ENCODE measurements at regions not wholly inside any gene's neighbourhood (a gene's known extent, or its start where the extent isn't known, plus 50 kb on each side); places are given as distances from the start of the nearest gene placed in this dataset.

DNA sequence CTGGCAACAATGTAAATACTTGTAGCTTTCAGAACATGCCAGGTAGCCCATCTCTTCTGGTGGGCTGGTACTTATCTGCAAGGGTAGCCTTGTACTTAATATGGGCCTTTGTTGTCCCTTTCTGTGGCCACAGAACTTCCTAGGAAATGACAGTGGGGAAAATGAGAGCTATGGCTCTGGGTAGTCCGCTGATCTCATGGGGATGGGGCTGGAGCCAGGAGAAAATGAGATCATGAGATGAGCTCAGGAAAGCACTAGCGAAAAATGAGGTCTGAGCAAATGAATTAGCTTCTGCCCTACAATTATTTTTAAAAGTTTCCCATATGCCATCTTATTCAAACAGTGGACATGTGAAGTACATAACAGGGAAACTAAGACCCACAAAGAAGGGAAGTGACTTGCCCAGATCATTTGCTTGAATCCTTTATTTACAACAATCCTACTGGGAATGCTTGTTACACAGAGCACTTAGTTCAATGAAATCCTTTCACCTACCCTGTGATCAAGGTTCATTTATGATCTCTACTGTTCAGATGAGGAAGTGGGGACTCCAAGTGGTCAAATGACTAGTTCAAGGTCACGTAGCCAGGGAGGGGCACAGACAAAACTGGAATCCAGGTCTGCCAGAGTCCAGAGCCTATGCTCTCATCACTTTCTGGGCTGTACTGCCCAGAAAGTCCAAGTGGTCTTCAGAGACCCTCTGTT, 87.1 kb downstream of the PTPRS start:
- H3K4me1 ChIP-seq (ENCODE audit: insufficient read depth) = no peaks in the 10 kb centered on the region
- no peak for DNase-seq
- TF ChIP-seq, protein P1, sequence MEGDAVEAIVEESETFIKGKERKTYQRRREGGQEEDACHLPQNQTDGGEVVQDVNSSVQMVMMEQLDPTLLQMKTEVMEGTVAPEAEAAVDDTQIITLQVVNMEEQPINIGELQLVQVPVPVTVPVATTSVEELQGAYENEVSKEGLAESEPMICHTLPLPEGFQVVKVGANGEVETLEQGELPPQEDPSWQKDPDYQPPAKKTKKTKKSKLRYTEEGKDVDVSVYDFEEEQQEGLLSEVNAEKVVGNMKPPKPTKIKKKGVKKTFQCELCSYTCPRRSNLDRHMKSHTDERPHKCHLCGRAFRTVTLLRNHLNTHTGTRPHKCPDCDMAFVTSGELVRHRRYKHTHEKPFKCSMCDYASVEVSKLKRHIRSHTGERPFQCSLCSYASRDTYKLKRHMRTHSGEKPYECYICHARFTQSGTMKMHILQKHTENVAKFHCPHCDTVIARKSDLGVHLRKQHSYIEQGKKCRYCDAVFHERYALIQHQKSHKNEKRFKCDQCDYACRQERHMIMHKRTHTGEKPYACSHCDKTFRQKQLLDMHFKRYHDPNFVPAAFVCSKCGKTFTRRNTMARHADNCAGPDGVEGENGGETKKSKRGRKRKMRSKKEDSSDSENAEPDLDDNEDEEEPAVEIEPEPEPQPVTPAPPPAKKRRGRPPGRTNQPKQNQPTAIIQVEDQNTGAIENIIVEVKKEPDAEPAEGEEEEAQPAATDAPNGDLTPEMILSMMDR (IDR thresholded peaks at IDR 0.05) = no peak
- TF ChIP-seq EP300 (IDR thresholded peaks at IDR 0.05) (no peak), POLR2A (IDR thresholded peaks at IDR 0.05) (no peak)
- H3K36me3 ChIP-seq = peaks cover 3% of the 10 kb centered on the region
- intact Hi-C loops (cut with DNase I) = no loop called here
- H3K27me3 ChIP-seq = no peaks in the 10 kb centered on the region
- H3K27ac ChIP-seq = no peak overlapping the region
- 89 to 92% (median 90%) methylated on average over 3 of the region's 3 CpGs for WGBS, 3 donors
- no peak overlapping the region for H3K4me3 ChIP-seq
- H3K9me3 ChIP-seq = peaks cover 4 to 23% of the 10 kb centered on the region in 2 donors

DNA sequence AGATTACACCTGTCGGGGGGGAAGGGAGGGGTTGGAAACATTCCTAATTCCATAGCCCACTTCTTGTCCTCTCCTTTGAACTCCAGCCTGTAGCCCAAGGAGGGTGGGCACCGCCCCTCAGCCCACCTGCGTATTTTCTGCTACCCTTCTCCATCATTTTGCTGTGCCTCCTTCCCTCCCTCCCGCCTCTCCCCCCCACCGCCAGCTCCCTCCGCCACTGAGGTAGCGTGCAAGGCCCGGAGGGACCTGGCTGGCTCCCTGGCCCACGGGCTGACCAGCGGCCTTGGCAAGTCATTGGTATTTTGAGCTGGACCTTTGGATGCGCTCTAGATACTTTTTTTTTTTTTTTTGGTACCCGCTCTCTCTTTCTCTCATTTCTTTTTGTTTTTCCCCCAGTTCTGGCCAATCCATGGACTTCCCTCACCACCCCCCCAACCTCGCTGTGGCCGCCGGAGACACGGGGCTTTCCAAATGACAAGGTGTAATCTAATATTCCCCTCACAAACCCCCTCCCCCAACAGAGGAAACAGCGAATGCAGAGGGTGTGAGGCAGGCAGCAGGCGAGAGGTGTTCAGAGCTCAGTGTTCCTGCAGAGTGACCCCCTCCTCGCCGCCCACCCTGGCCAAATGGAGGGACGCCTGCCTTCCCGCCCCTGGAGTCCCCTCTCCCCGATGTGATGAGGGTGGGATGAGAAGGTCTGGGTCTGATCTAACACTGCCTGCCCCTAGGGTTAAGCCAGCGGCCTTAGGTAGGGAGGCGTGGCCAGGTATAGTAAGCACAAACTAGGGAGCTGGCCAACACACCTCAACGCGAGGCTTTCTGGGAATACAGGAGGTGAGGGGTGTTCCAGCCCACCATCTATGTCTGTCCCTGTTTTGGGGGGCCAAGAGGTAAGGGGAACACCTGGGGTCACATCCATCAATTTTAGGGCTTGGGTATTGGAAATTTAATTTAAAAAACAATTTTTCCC, 89.2 kb downstream of the PTPRS start:
- DNase-seq = no peak
- Histone ChIP-seq H3K27ac (no peak overlapping the region), H3K4me1 (ENCODE audit: insufficient read depth) (no peaks in the 10 kb centered on the region), H3K4me3 (no peak overlapping the region), H3K9me3 (peaks cover 4 to 19% of the 10 kb centered on the region in 2 donors), H3K36me3 (no peaks in the 10 kb centered on the region), H3K27me3 (no peaks in the 10 kb centered on the region)
- 81 to 87% (median 84%) methylated on average over 27 of the region's 27 CpGs for WGBS, 3 donors
- TF ChIP-seq EP300 (IDR thresholded peaks at IDR 0.05) (no peak), POLR2A (IDR thresholded peaks at IDR 0.05) (no peak)
- TF ChIP-seq, protein P1 (IDR thresholded peaks at IDR 0.05) = no peak
- intact Hi-C loops (cut with DNase I) = no loop called here

- Histone ChIP-seq H3K9me3 (peaks cover 2 to 10% of the 10 kb centered on the region in 2 donors), H3K4me3 (no peak overlapping the region), H3K4me1 (ENCODE audit: insufficient read depth) (no peaks in the 10 kb centered on the region), H3K36me3 (no peaks in the 10 kb centered on the region), H3K27ac (no peak overlapping the region), H3K27me3 (no peaks in the 10 kb centered on the region)
- TF ChIP-seq EP300 (IDR thresholded peaks at IDR 0.05) = no peak
- TF ChIP-seq, protein P1 (IDR thresholded peaks at IDR 0.05) = no peak
- no peak for TF ChIP-seq POLR2A (IDR thresholded peaks at IDR 0.05)
- DNase-seq = peak in 1 of 5 donors; percentile 50
- 81 to 88% (median 84%) methylated on average over 22 to 23 of the region's 23 CpGs for WGBS, 3 donors
- intact Hi-C loops (cut with DNase I) = no loop called here
Observed at GRCh38 chr19:5250127-5250659, 90.4 kb downstream of the PTPRS start.

DNA sequence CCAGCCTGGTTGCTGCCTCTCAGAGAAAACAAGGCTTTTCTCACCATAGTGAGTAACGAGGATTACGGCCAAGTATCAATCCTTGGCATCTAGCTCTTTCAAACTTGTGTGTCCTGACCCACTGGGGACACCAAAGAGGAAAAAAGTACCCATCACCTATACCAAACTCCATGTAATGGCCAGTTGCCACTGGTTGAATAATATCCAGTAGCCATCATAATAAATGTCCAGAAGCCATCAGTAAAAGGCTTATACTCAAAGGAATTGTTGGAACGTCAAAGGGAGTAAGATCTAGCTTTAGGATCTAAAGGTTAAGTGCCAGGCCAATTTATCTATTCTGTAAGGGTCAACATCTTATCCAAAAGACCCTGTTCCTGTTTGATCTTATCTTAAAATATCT, 91.1 kb downstream of the PTPRS start:
- intact Hi-C loops (cut with DNase I) = no loop called here
- Histone ChIP-seq H3K27ac (no peak overlapping the region), H3K4me1 (ENCODE audit: insufficient read depth) (no peaks in the 10 kb centered on the region), H3K36me3 (no peaks in the 10 kb centered on the region), H3K4me3 (no peak overlapping the region), H3K27me3 (no peaks in the 10 kb centered on the region), H3K9me3 (peaks cover 0 to 3% of the 10 kb centered on the region in 2 donors)
- no peak for DNase-seq
- 93 to 96% (median 96%) methylated on average over 3 of the region's 3 CpGs for WGBS, 3 donors
- TF ChIP-seq, protein P1 (IDR thresholded peaks at IDR 0.05) = no peak
- TF ChIP-seq POLR2A (IDR thresholded peaks at IDR 0.05) (no peak), EP300 (IDR thresholded peaks at IDR 0.05) (no peak)

Measured in ovary (tissue), 7 donors.